HG02943 (cell line): ENCODE measurements at regions not wholly inside any gene's neighbourhood (a gene's known extent, or its start where the extent isn't known, plus 50 kb on each side); places are given as distances from the start of the nearest gene placed in this dataset.
"Not testable (repeated sequence)": the region's sequence is repeated elsewhere in the genome, so short reads cannot be mapped to it uniquely, and the experiment has no call there.

Source experiments
- ATAC-seq: cut with Tn5 transposase; IDR thresholded peaks from one replicate; pipeline ENCODE4 v1.9.1; 2021; ENCODE audit warnings: mild to moderate bottlenecking, low read depth, moderate library complexity; ENCODE audit not compliant: unreplicated experiment

DNA sequence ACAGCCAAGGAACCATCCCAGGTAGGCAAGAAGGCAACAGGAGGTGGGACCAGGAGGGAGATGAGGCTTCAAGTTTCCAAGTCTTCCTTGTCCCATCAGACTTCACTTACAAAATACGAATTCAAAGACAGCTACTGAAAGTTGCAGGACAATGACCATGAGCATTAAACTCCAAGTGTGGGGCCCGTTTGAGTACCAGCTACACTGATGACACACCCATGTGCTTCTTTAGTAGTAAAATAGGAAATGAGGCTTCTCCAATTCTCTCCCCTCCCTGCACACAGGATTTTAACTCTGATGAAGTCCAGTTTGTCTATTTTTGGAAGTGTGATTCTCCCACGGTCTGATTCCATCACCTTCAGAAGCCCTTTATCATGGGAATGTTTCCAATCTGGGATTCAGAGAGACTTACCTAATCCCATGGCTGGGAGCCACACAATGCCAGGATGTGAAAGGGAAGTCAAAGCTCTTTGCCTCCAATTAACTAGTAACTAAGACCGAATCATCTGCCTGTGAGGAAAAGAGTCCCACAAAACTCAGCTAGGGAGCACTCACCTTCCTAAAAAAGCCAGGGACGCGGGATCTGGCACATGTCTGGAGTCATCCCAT, 222.8 kb upstream of the MSX2 start:
- no peak for ATAC-seq

DNA sequence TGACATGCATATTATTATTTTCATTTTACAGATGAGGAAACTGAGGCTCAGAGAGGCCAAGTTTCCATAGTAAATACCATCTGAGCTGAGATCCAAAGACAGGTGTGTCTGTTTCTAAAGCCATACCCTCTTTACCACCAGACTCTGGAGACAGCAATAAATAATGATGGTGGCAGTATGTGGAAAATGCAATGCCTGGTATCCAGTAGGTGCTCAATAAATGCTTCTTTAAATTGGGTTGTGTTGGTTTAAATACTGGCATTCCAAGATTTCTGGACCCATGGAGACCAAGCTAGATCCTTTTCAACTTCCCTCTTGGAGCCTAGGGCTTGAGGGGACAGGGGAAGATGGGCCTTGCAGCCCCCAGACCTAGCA, 221.3 kb upstream of the MSX2 start:
- no peak for ATAC-seq

GRCh38 chr5:174503461-174504265, 220.7 kb upstream of the MSX2 start:
- ATAC-seq, result no peak

DNA sequence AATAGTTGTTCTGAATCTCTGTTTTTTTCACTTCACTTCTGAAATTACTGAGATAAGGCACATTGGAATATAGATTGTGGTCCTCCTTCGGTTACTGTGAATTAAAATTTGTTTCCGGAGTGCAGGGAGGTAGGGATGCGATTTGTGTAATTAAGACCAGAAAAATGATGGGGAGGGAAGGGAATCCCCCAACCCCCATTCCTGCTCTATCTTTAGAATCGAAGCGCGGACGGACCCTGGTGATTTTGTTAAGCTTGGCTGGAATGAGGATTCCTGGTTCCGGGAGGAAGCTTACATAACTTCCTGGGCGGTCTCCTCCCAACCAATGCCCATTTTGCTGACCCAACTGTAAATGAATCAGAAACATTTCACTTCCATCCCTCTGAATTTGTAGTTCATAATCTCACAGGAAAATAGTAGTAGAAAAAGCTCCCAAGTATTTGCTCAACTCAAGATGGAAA, 220.1 kb upstream of the MSX2 start:
- ATAC-seq, result no peak

DNA sequence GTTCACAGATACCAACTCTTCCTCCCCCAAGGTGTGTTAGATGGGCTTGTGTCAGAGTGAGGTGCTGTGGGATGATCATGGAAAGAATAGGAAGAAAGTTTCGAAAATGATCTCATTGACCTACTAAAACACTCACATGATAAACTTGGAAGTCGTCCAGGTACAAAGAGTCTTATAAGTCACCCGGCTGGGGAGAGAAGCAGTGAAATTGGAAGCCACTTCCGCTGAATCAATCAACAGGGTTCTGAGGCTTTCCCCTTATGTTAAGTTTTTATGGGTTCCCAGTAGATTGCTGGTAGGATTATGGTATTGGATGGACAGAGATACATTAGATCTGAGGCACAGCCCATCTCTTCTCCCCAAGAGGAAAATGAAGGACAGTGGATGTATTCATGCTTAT, 218.8 kb upstream of the MSX2 start:
- no peak for ATAC-seq

DNA sequence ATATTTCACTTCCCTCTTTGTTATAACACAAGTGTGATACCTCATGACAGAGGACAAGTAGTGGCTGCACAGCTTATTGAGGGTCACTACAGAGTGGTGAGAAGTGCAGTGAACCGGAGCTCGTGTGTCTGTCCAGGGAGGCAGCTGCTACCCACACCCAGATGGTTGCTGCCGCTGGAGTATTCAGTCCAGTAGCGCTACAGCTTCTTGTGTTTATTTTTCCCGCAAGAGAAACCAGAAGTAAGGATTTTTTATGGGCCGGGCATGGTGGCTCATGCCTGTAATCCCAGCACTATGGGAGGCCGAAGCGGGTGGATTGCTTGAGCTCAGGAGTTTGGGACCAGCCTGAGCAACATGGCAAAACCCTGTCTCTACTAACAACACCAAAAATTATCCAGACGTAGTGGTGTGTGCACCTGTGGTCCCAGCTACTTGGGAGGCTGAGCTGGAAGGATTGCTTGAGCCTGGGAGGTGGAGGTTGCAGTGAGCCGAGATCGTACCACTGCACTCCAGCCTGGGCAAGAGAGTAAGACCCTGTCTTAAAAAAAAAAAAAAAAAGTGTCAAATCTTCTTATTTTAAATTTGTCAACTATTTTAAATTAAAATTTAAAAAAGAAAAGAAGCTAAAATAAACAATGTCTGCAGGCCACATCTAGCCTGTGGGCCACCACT, 213.5 kb upstream of the MSX2 start:
- ATAC-seq, result not testable (repeated sequence)

DNA sequence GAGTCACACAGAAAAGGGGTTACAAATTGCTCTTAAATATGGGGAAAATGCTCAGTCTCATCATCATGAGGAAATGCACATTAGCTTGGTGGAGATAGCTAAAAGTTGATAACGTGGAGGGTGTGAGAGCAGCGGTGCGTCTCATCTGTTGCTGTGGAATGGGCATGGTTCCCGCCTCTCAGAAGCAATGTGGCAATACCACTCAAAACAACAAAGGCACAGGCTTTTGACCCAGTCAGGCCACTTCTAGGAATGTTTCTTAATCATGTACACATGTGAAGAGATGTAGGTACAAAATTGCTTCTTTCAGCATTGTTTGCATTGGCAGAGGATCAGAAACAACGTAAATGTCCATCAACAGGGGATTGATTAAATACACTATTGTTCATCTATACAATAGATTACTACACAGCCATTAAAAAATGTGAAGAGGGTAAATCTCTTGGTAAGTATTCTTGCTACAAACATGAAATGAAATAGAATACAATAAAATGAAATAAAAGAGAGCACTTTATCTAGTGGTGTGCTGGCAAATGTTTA, 212.6 kb upstream of the MSX2 start:
- ATAC-seq, result no peak

- ATAC-seq, result no peak
Measured at GRCh38 chr5:174514325-174514724, 210.1 kb upstream of the MSX2 start.

- ATAC-seq, result no peak
Measured at GRCh38 chr5:174514983-174515394, 209.4 kb upstream of the MSX2 start.

DNA sequence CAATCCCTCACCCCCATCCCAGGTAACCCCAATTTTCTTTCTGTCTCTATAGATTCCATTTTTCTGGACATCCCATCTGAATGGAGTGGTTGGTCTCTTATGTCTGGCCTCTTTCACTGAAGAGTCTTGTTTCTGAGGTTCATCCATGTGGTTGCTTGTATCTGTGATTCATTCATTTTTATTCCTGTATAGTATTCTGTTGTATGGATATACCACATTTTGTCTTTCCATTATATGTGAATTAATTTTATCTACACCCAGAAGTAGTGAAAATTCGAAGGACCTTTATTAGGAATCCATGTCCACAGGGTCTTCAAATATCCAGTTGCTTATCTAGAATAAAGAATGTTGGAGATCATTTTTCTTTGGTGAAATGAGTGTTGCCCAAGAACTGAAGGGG, 207.6 kb upstream of the MSX2 start:
- ATAC-seq, result no peak

- no peak for ATAC-seq
Measured at GRCh38 chr5:174518512-174518911, 205.9 kb upstream of the MSX2 start.

DNA sequence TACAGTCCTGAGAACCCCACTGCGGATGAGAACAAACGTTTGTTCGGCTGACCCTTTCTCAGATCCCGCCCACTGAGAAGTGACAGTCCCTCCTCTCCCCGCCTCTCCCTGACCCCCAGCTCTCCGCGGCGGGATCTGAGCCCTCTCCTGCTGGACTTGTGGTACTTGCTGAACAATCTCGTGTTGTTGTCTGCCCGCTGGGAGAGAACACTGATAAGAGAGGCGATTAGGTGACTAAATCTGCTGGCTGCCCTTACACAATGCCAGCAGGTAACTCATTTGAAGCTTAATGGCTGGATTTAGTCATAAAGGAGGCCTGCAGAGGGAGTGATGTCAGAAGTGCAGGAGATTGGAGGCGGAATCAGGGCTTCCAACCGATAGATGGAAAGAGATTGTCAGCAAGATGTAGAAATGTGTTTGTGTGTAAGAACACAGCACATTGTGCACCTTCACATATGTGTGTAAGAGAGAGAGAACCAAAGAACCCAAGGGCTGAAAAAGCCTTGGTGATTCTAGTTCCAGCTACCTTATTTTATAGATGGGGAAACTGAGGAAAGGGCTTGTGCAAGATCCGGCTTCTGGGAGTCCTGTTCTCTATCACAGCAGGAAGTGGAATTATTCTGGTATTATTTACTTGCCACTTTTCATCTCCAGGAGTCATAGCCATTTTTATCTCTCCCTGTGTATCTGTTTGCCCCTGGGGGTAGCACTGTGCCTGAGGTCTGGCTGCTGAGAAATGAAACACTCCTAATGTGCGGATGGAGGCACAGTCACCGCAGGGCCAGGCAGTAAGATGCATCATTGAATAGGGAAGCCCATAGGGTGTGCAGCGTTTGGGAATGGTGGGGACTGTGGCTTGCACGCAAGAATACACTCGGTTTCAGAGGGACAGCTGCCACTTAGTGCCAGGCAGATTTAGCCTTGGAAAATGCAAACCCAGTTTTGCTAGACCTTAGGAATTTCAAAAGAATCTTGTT, 203.7 kb upstream of the MSX2 start:
- no peak for ATAC-seq

DNA sequence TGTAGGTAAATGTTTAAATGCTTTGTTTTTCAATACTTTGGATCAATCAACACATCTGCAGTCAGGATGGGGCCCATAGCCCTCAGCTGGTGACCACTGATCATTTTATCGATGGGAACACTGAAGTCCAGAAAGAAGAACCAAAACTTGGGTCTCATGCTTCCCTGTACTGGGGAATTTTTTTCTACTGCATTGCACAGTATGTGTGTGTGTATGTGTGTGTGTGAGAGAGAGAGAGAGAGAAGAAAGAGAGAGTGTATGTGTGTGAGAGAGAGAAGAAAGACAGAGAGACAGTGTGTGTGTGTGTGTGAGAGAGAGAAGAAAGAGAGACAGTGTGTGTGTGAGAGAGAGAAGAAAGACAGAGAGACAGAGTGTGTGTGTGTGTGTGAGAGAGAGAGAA, 202.9 kb upstream of the MSX2 start:
- no peak for ATAC-seq

DNA sequence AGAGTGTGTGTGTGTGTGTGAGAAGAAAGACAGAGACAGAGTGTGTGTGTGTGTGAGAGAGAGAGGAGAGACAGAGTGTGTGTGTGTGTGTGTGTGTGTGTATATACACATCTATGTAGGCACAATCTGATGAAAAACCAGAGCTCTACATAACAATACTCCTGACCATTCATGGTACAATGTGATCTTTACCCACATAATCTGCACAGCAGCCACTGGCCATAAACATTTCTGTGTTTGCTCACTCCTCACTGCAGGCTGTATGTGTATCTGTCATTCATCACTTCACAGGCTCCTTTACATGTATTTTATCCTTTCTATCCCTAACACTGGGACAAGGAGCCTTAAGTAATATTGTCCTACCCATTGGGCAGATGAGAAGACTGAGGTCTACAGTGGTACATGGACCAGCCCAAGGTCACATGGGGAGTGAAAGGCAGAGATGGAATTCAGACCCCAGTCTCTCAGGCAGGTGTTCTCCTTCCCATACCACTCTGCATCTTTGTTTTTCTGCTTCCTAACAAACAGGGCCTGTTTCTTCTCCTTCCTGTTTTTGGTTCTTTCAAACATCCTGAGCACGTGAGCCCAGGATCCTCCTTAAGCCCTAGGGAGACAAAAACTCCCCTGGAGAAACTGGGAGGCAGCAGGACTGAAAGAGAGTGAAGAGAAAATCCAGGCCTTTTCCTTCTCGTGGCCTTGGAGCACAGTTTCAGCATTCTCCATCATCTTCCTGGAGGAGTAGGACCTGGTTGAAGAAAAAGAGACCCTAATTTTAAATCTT, 201.7 kb upstream of the MSX2 start:
- ATAC-seq, result no peak

- no peak for ATAC-seq
Measured at GRCh38 chr5:174523311-174524071, 200.9 kb upstream of the MSX2 start.

GRCh38 chr5:174524351-174524750, 200.0 kb upstream of the MSX2 start:
- ATAC-seq, result no peak

GRCh38 chr5:174526177-174526576, 198.2 kb upstream of the MSX2 start:
- no peak for ATAC-seq

DNA sequence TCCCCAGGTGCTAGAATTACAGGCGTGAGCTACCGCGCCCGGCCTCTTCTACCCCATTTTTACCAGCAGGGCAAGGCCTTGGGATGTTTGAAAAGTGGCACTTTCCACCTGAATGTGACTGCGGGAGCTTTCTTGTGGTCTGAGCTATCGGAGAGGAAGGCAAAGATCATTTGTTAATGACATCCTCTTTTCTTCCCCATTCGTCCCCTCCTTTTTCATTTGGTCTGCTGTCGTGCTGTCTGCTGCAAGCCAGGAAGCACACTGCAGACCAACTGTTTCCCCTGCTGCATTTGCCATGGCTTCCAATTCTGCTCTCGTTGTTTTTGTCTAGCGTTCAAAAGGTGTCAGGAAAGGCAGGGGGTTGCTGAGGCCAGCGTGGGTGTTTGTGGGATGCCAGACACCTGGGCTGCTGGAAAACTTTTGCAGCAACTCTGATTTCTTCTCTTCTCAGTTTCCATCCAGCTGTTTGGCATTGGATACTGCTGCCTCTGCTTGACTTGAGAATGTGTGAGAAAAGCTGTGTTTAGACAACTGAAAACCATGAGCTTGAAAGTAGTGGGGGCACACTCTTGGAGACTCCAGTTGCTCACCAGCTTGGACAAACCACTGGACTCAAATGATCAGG, 196.4 kb upstream of the MSX2 start:
- no peak for ATAC-seq
